WTC11 (cell line): ENCODE measurements at regions not wholly inside any gene's neighbourhood (a gene's known extent, or its start where the extent isn't known, plus 50 kb on each side); places are given as distances from the start of the nearest gene placed in this dataset.
A peak's percentile ranks its signal among the peaks of the same experiment; 100 is the strongest.

ENCODE experiments used
- ATAC-seq: fragments of 200-7000 bp; cut with Tn5 transposase; 2 replicates; pipeline ENCODE4 v1.10.0; 2021; ENCODE audit warnings: mild to moderate bottlenecking, moderate library complexity
- CTCF ChIA-PET: fragments of 300-600 bp; sonication (Branson Sonifier 250); formaldehyde crosslinking; loops from one replicate; lab custom pipeline; 2021; ENCODE audit warnings: antibody characterized with exemption; lab: Charles Lee
- POLR2A ChIA-PET: fragments of 350-600 bp; sonication (Branson Sonifier 250); formaldehyde crosslinking; loops from one replicate; lab custom pipeline; 2021; ENCODE audit warnings: antibody characterized with exemption; lab: Charles Lee
- DNase-seq: peaks from one replicate; pipeline ENCODE4 v3.0.0; 2021; ENCODE audit warnings: low spot score
- H3K27ac Mint-ChIP-seq: 2 replicates; pipeline ENCODE4 v1.8.0; 2021; ENCODE audit warnings: mixed read lengths
- H3K27me3 Mint-ChIP-seq: 2 replicates; pipeline ENCODE4 v1.8.0; 2021; ENCODE audit warnings: low read depth, mild to moderate bottlenecking, moderate library complexity, mixed read lengths
- H3K36me3 Mint-ChIP-seq: 2 replicates; pipeline ENCODE4 v1.8.0; 2021; ENCODE audit warnings: mixed read lengths
- H3K4me1 Mint-ChIP-seq: 2 replicates; pipeline ENCODE4 v1.8.0; 2022; ENCODE audit warnings: mixed read lengths
- H3K4me3 Mint-ChIP-seq: 2 replicates; pipeline ENCODE4 v1.8.0; 2021; ENCODE audit warnings: mild to moderate bottlenecking, moderate library complexity, mixed read lengths
- H3K9me3 Mint-ChIP-seq: 2 replicates; pipeline ENCODE4 v1.8.0; 2021; ENCODE audit warnings: mixed read lengths
- EMX1 ChIP-seq: fragments of 250-450 bp; sonication (Bioruptor Pico); IDR thresholded peaks from 2 replicates; pipeline ENCODE4 v1.8.0; 2021; ENCODE audit warnings: mild to moderate bottlenecking
- IRF2 ChIP-seq: sonication (generic); formaldehyde crosslinking; IDR thresholded peaks from 2 replicates; pipeline ENCODE4 v1.8.0; 2022; ENCODE audit warnings: low read depth, missing genetic modification reagents, borderline replicate concordance
- KAT7 ChIP-seq: sonication (generic); formaldehyde crosslinking; IDR thresholded peaks from 2 replicates; pipeline ENCODE4 v1.8.1; 2023; ENCODE audit warnings: missing genetic modification reagents, mild to moderate bottlenecking, borderline replicate concordance
- MYBL2 ChIP-seq: sonication (generic); formaldehyde crosslinking; IDR thresholded peaks from 2 replicates; pipeline ENCODE4 v1.8.1; 2023; ENCODE audit warnings: mild to moderate bottlenecking, moderate library complexity, missing genetic modification reagents
- NR1H2 ChIP-seq: sonication (generic); formaldehyde crosslinking; IDR thresholded peaks from 2 replicates; pipeline ENCODE4 v1.9.0; 2021; ENCODE audit warnings: mild to moderate bottlenecking, moderate library complexity, missing genetic modification reagents
- ZNF121 ChIP-seq: sonication (generic); formaldehyde crosslinking; IDR thresholded peaks from 2 replicates; pipeline ENCODE4 v1.8.0; 2023; ENCODE audit warnings: missing genetic modification reagents
- ZNF219 ChIP-seq: sonication (generic); formaldehyde crosslinking; IDR thresholded peaks from 2 replicates; pipeline ENCODE4 v1.8.0; 2023; ENCODE audit warnings: missing genetic modification reagents, mild to moderate bottlenecking, borderline replicate concordance
- TF ChIP-seq, protein P1 (sequence below): sonication (generic); formaldehyde crosslinking; IDR thresholded peaks from 2 replicates; pipeline ENCODE4 v1.8.1; 2023; ENCODE audit warnings: mild to moderate bottlenecking, missing genetic modification reagents, moderate library complexity
- TF ChIP-seq, protein P2 (sequence below): sonication (generic); formaldehyde crosslinking; IDR thresholded peaks from 2 replicates; pipeline ENCODE4 v1.8.1; 2022; ENCODE audit warnings: missing genetic modification reagents, borderline replicate concordance
- TF ChIP-seq, protein P3 (sequence below): fragments of 200-600 bp; IDR thresholded peaks from 2 replicates; pipeline ENCODE4 v1.8.0; 2022; ENCODE audit warnings: antibody characterized with exemption
- TF ChIP-seq, protein P4 (sequence below): sonication (generic); formaldehyde crosslinking; IDR thresholded peaks from 2 replicates; pipeline ENCODE4 v1.8.0; 2022; ENCODE audit warnings: missing genetic modification reagents
- TF ChIP-seq, protein P5 (sequence below): sonication (generic); formaldehyde crosslinking; IDR thresholded peaks from 2 replicates; pipeline ENCODE4 v1.8.0; 2022; ENCODE audit warnings: mild to moderate bottlenecking, missing genetic modification reagents
- TF ChIP-seq, protein P6 (sequence below): sonication (generic); formaldehyde crosslinking; IDR thresholded peaks from 2 replicates; pipeline ENCODE4 v1.8.0; 2023; ENCODE audit warnings: missing genetic modification reagents
- TF ChIP-seq, protein P7 (sequence below): sonication (generic); formaldehyde crosslinking; IDR thresholded peaks from 2 replicates; pipeline ENCODE4 v1.8.0; 2022; ENCODE audit warnings: mild to moderate bottlenecking, missing genetic modification reagents

DNA sequence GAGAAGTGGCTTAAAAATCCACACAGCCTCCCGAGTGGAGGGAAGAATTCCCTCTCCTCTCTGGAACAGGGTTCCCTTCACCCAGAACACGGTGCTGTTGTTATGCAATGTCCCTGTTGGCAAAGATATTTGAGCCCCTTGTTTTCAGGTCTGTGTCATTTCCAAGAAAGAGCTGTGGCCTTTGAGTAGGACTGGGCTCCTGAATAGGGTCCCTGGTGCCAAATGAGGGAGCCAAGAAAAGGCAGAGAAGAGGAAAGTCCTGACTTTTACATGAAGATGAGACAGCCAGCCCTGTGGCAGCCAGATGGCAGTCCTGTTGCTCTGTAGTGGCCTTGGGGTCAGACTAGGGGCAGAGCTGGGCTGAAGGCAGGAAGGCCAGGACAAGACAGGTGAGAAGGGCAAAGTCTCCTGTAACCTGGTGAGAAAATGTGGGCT, 51.2 kb upstream of the ELF5 start (continued):
- TF ChIP-seq, protein P1, sequence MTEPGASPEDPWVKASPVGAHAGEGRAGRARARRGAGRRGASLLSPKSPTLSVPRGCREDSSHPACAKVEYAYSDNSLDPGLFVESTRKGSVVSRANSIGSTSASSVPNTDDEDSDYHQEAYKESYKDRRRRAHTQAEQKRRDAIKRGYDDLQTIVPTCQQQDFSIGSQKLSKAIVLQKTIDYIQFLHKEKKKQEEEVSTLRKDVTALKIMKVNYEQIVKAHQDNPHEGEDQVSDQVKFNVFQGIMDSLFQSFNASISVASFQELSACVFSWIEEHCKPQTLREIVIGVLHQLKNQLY: no peak
- TF ChIP-seq ZNF121 (CRISPR knock-in tag): no peak
- TF ChIP-seq, protein P2, sequence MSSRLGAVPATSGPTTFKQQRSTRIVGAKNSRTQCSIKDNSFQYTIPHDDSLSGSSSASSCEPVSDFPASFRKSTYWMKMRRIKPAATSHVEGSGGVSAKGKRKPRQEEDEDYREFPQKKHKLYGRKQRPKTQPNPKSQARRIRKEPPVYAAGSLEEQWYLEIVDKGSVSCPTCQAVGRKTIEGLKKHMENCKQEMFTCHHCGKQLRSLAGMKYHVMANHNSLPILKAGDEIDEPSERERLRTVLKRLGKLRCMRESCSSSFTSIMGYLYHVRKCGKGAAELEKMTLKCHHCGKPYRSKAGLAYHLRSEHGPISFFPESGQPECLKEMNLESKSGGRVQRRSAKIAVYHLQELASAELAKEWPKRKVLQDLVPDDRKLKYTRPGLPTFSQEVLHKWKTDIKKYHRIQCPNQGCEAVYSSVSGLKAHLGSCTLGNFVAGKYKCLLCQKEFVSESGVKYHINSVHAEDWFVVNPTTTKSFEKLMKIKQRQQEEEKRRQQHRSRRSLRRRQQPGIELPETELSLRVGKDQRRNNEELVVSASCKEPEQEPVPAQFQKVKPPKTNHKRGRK (CRISPR knock-in tag): no peak

DNA sequence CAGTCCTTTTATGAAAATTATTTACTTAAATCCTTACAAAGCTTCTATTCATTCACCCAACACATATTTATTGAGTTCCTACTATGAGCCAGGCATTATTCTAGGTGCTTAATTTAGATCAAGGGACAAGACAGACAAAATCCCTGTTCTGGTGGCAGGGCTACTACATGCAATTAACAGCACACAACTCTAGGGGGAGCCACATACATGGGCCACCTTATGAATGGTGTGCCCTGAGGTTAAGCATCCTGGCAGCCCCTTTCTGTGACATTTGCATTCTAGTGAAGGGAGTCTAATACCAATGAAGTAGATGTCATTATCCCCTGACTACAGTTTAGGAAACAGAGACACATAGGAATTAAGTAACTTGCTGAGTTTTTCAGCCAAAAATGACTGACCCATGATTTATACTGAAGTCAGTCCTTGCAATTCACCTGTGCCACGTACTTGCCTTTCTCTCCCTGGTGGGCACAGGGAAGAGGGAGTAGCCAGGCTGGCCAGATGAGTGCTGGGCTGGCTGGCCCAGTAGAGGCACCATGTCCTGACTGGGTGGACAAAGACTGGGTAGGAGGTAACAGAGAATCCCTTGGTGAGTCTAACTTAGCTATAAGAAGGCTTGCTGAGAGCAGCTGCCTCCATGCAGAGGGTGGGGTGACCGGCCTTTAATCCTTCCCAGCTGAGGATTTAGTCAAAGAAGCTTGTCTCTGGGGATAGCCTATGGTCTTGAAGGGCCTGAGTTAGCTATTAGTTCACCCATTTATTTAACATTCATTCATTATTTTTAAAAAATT, 52.0 kb upstream of the ELF5 start:
- POLR2A ChIA-PET: no interaction called here
- H3K27ac Mint-ChIP-seq: no peak overlapping the region
- DNase-seq: peak; percentile 39
- no peak overlapping the region for H3K4me3 Mint-ChIP-seq
- H3K9me3 Mint-ChIP-seq: no peaks in the 10 kb centered on the region
- ATAC-seq: peak; percentile 90
- CTCF ChIA-PET: interaction anchor here (0.6 to 2.1 kb wide), 8 partner anchors 20 to 323 kb away, joined by 3 to 11 read pairs (median 4); partner anchors contain the start of gene ELF5
- H3K27me3 Mint-ChIP-seq: no peaks in the 10 kb centered on the region; the same call in 1 of the 2 replicates
- no peaks in the 10 kb centered on the region for H3K36me3 Mint-ChIP-seq
- peaks cover 12% of the 10 kb centered on the region for H3K4me1 Mint-ChIP-seq
- TF ChIP-seq, protein P3, sequence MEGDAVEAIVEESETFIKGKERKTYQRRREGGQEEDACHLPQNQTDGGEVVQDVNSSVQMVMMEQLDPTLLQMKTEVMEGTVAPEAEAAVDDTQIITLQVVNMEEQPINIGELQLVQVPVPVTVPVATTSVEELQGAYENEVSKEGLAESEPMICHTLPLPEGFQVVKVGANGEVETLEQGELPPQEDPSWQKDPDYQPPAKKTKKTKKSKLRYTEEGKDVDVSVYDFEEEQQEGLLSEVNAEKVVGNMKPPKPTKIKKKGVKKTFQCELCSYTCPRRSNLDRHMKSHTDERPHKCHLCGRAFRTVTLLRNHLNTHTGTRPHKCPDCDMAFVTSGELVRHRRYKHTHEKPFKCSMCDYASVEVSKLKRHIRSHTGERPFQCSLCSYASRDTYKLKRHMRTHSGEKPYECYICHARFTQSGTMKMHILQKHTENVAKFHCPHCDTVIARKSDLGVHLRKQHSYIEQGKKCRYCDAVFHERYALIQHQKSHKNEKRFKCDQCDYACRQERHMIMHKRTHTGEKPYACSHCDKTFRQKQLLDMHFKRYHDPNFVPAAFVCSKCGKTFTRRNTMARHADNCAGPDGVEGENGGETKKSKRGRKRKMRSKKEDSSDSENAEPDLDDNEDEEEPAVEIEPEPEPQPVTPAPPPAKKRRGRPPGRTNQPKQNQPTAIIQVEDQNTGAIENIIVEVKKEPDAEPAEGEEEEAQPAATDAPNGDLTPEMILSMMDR: peak; percentile 70
- TF ChIP-seq KAT7 (CRISPR knock-in tag): no peak
- no peak for TF ChIP-seq NR1H2

DNA sequence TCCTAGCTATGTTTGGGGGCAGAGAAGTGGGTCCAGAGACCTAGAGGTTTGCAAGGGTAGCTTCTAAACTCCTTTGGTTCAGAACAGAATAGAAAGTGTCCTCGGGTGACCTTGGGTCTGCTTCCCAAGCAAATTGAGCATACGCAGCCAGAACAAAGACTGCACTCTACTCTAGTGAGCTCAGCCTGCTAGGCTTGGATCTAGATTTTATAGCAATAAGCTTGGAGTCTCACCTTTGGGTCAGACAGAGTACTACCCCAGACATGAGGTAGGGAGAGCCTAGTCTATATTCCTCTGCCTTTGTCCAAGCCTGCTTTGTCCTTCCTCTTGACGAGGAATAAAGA, 52.6 kb upstream of the ELF5 start:
- Mint-ChIP-seq H3K27me3 (no peaks in the 10 kb centered on the region), H3K4me1 (peaks cover 12% of the 10 kb centered on the region), H3K4me3 (no peak overlapping the region), H3K36me3 (no peaks in the 10 kb centered on the region), H3K9me3 (no peaks in the 10 kb centered on the region), H3K27ac (no peak overlapping the region)
- ATAC-seq: no peak
- CTCF ChIA-PET: interaction anchor here (0.6 to 2.1 kb wide), 6 partner anchors 20 to 322 kb away, joined by 3 to 11 read pairs (median 3); partner anchors contain the start of gene ELF5
- TF ChIP-seq, protein P4, sequence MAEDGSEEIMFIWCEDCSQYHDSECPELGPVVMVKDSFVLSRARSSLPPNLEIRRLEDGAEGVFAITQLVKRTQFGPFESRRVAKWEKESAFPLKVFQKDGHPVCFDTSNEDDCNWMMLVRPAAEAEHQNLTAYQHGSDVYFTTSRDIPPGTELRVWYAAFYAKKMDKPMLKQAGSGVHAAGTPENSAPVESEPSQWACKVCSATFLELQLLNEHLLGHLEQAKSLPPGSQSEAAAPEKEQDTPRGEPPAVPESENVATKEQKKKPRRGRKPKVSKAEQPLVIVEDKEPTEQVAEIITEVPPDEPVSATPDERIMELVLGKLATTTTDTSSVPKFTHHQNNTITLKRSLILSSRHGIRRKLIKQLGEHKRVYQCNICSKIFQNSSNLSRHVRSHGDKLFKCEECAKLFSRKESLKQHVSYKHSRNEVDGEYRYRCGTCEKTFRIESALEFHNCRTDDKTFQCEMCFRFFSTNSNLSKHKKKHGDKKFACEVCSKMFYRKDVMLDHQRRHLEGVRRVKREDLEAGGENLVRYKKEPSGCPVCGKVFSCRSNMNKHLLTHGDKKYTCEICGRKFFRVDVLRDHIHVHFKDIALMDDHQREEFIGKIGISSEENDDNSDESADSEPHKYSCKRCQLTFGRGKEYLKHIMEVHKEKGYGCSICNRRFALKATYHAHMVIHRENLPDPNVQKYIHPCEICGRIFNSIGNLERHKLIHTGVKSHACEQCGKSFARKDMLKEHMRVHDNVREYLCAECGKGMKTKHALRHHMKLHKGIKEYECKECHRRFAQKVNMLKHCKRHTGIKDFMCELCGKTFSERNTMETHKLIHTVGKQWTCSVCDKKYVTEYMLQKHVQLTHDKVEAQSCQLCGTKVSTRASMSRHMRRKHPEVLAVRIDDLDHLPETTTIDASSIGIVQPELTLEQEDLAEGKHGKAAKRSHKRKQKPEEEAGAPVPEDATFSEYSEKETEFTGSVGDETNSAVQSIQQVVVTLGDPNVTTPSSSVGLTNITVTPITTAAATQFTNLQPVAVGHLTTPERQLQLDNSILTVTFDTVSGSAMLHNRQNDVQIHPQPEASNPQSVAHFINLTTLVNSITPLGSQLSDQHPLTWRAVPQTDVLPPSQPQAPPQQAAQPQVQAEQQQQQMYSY: no peak
- TF ChIP-seq ZNF219: no peak
- TF ChIP-seq, protein P5, sequence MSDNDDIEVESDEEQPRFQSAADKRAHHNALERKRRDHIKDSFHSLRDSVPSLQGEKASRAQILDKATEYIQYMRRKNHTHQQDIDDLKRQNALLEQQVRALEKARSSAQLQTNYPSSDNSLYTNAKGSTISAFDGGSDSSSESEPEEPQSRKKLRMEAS: no peak
- TF ChIP-seq IRF2: no peak
- TF ChIP-seq, protein P6, sequence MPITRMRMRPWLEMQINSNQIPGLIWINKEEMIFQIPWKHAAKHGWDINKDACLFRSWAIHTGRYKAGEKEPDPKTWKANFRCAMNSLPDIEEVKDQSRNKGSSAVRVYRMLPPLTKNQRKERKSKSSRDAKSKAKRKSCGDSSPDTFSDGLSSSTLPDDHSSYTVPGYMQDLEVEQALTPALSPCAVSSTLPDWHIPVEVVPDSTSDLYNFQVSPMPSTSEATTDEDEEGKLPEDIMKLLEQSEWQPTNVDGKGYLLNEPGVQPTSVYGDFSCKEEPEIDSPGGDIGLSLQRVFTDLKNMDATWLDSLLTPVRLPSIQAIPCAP: no peak
- TF ChIP-seq MYBL2: no peak
- TF ChIP-seq, protein P7, sequence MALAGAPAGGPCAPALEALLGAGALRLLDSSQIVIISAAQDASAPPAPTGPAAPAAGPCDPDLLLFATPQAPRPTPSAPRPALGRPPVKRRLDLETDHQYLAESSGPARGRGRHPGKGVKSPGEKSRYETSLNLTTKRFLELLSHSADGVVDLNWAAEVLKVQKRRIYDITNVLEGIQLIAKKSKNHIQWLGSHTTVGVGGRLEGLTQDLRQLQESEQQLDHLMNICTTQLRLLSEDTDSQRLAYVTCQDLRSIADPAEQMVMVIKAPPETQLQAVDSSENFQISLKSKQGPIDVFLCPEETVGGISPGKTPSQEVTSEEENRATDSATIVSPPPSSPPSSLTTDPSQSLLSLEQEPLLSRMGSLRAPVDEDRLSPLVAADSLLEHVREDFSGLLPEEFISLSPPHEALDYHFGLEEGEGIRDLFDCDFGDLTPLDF (CRISPR knock-in tag): no peak
- TF ChIP-seq EMX1: no peak
- DNase-seq: no peak
- POLR2A ChIA-PET: no interaction called here
